ENCODE measurements at regions not wholly inside any gene's neighbourhood (a gene's known extent, or its start where the extent isn't known, plus 50 kb on each side); places are given as distances from the start of the nearest gene placed in this dataset.

DNA sequence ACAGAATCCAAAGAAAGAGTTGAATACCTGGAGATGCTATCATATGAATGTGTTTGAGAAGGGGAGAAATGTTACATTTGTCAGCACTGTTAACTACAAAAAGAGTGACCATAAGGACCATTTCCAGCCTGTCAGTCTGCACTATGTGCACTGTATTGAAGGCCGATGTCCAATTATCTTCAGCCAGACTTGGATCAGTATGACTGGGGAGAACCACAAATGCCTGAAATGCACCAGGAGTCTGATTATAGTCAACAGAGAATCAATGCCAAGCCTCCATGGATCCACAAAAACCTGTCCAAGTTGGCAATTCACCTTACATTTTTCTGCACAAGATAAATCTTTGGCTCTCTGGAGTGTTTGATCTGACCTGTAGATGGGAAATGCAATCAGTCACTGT lies 697.5 kb upstream of the SGCG start:
- TF ChIP-seq, protein P1, sequence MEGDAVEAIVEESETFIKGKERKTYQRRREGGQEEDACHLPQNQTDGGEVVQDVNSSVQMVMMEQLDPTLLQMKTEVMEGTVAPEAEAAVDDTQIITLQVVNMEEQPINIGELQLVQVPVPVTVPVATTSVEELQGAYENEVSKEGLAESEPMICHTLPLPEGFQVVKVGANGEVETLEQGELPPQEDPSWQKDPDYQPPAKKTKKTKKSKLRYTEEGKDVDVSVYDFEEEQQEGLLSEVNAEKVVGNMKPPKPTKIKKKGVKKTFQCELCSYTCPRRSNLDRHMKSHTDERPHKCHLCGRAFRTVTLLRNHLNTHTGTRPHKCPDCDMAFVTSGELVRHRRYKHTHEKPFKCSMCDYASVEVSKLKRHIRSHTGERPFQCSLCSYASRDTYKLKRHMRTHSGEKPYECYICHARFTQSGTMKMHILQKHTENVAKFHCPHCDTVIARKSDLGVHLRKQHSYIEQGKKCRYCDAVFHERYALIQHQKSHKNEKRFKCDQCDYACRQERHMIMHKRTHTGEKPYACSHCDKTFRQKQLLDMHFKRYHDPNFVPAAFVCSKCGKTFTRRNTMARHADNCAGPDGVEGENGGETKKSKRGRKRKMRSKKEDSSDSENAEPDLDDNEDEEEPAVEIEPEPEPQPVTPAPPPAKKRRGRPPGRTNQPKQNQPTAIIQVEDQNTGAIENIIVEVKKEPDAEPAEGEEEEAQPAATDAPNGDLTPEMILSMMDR (IDR thresholded peaks at IDR 0.05; ENCODE audit: low read length, missing control alignments): no peak
- no peak for DNase-seq (ENCODE audit: low read depth)
- no peak overlapping the region for H3K4me3 ChIP-seq (replicated peaks; ENCODE audit: low read depth, low read length)

- TF ChIP-seq, protein P1 (IDR thresholded peaks at IDR 0.05; ENCODE audit: low read length, missing control alignments): no peak
- DNase-seq (ENCODE audit: low read depth): no peak
- H3K4me3 ChIP-seq (replicated peaks; ENCODE audit: low read depth, low read length): no peak overlapping the region
These were observed 694.3 kb upstream of the SGCG start for GRCh38 chr13:22486490-22486889.

DNA sequence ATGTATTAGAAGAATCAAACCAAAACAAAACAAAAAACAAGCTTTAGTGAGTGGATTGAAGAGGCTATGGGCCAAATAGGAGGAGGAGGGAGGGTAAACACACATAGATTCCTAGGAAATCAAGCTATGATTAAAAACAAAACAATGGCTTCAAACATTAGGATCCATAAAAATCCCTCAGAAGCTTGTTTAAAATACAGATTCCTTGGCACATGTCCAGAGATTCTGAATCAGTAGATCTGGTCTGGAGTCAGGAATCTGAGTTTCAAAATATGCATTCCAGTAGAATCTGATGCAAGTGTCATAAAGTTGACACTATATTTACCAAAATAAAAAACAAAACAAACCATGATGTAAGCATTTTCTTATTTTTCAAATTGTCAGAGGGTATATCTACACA lies 692.8 kb upstream of the SGCG start:
- no peak overlapping the region for H3K4me3 ChIP-seq (replicated peaks; ENCODE audit: low read depth, low read length)
- TF ChIP-seq, protein P1 (IDR thresholded peaks at IDR 0.05; ENCODE audit: low read length, missing control alignments): no peak
- no peak for DNase-seq (ENCODE audit: low read depth)

- TF ChIP-seq, protein P1 (IDR thresholded peaks at IDR 0.05; ENCODE audit: low read length, missing control alignments): no peak
- H3K4me3 ChIP-seq (replicated peaks; ENCODE audit: low read depth, low read length): no peak overlapping the region
- no peak for DNase-seq (ENCODE audit: low read depth)
These were observed 691.0 kb upstream of the SGCG start for GRCh38 chr13:22489771-22490170.

GRCh38 chr13:22495819-22496218 lies 685.0 kb upstream of the SGCG start:
- DNase-seq (ENCODE audit: low read depth): no peak
- TF ChIP-seq, protein P1 (IDR thresholded peaks at IDR 0.05; ENCODE audit: low read length, missing control alignments): no peak
- no peak overlapping the region for H3K4me3 ChIP-seq (replicated peaks; ENCODE audit: low read depth, low read length)

GRCh38 chr13:22496803-22497508 lies 683.8 kb upstream of the SGCG start:
- no peak overlapping the region for H3K4me3 ChIP-seq (replicated peaks; ENCODE audit: low read depth, low read length)
- no peak for DNase-seq (ENCODE audit: low read depth)
- TF ChIP-seq, protein P1 (IDR thresholded peaks at IDR 0.05; ENCODE audit: low read length, missing control alignments): no peak
